Hepatic stellate cell (primary cell): ENCODE measurements at regions not wholly inside any gene's neighbourhood (a gene's known extent, or its start where the extent isn't known, plus 50 kb on each side); places are given as distances from the start of the nearest gene placed in this dataset.

ENCODE experiments used
- DNase-seq: peaks from one replicate; pipeline ENCODE4 v3.0.0; 2011; ENCODE audit warnings: low spot score

DNA sequence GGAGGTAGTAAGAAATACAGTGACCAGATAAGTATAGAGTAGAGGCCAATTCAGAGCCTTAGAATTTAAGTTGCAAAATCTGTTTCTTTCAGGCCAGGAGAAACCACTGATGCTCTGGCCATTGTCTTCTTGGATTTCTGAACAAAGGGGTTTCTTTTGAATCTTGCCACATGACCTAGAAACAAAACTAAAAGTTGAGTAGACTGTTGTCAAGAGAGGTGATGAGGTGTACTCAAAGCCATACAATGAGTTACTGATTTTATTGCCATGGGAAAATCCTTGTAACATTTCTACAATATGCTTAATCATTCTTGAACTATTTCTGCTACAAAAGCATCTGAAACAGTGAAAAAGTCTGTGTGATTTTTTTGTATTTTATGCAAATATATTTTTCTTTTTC is 881.3 kb downstream of the CDH11 start:
- DNase-seq = no peak

DNA sequence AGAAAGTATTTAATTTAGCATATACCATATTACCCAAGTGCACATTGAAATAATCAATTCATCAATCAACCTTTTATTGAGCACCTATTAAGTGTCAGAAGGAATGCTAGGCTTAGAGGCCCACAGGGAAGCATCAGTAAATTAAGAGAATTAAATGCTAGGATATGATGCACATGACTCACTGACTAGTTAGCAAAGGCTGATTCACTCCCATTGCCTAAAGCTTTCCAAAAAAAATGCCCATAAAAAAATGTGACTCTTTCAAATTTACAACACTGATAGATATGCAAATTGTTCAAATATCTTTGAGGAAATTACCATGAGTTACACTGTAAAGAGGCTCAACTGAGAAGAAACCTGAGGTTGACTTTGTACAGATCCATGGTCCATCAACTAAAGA is 883.3 kb downstream of the CDH11 start:
- peak; percentile 16 for DNase-seq

DNA sequence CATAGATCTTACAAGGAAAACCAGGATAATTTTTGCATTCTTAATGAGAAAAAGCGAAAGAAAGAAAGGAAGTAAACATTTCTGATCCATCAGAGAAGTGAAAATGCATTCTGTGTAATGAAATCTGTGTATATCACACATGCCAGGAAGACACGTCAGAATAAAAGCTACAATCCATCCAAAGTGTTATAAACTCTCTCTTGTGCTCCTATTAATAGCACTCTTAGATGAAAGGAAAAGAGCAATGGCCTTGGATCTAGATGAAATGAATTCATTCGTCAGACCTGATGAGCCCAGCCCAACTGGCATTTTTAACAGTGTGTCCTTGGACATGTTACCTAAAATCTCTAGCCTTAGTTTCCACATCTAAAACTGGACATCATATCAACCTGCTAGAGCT is 885.5 kb downstream of the CDH11 start:
- no peak for DNase-seq

DNA sequence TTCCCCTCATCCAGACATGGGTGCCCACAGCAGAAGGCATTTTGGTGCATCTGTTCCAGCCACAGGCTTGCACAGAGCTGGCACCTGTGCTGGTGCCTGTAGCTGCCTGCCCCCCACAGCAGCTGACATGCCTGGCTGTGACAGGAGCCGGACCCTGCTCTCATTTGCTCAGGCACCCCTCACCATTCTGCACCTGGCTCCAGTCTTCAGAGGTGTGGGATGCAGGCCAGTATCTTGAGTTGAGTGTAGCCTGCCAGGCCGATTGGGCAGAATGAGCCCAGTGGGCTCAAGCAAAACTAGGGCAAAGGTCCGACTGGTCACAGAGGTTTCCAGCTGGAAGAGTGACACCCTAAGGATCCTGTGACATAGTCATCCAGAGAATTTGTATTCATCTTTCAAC is 887.7 kb downstream of the CDH11 start:
- DNase-seq = no peak

DNA sequence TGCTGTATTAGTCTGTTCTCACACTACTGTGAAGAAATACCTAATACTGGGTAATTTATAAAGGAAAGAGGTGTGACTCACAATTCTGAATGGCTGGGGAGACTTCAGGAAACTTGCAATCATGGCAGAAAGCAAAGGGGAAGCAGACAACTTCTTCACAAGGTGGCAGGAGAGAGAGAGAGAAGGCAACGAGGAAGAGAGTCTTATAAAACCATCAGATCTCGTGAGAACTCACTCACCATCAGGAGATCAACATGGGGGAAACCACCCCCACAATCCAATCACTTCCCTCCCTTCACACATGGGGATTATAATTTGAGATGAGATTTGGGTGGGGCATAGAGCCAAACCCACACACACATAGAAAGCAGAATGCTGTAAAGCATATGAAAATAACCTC is 896.2 kb downstream of the CDH11 start:
- DNase-seq = no peak

DNA sequence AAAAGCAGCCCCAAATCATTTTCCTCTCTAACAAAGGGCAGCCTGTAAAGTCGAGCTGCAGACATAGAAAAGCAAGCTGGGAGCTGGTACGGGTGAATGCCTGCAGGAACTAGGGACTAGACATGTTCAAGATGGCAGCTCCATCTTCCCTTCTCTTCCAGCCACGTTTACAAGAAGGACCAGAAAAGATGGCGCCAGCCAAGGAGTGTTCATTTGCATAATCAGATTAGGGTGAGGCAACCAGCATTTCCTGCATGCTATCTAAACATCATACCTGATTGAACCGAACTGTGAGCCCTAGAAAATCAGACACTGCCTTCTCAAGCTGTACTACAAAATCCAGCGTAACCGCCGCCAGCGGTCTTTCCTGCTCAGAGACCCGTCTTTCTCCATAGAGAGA is 896.8 kb downstream of the CDH11 start:
- no peak for DNase-seq

DNA sequence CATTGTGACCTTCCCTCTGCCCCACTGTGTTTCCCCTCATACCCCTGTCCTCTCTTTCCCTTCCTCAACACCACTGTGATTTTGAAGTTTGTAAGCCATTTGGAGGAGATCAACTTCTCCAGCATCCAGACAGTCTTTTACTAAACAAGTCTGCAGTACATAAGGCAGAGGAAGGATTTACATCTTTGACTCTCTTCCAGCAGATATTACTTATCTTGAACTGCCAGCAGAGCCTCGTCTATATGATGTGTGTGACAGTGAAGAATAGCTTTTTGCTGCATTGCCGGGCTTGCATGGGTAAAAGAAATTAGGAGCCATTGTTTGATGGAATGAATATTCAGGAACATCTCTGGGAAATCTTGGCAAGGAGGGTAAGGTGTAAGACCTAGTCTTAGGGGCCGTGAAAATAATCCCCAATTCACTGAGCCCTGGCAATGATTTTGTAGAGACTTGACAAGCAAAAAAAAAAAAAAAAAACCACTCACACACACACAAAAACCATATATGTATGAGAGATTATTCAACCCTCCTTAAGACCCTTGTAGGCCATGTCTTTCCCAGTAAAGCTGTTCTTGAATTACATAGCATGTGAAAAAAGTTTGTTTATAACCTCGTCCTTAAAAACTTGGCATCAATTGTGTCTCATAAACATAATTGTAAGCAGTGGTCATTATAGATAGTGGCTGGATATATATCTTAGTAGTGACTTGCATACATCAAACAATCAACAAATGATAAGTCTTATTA is 903.9 kb downstream of the CDH11 start:
- DNase-seq = no peak

DNA sequence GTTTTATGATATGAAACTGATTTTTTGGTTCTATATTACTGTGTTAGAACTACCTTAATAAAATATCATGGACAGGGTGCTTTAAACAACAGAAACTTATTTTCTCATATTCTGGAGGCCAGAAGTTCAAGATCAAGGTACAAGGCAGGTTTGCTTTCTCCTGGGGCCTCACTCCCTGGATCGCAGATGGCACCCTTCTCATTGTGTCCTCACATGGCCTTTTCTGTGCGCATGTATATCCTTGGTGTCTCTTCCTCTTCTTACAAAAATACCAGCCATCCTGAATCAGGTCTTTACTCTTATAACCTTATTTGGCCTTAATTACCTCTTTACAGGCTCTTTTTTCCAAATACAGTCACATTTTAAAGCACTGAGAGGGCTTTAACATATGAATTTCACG is 906.1 kb downstream of the CDH11 start:
- no peak for DNase-seq

DNA sequence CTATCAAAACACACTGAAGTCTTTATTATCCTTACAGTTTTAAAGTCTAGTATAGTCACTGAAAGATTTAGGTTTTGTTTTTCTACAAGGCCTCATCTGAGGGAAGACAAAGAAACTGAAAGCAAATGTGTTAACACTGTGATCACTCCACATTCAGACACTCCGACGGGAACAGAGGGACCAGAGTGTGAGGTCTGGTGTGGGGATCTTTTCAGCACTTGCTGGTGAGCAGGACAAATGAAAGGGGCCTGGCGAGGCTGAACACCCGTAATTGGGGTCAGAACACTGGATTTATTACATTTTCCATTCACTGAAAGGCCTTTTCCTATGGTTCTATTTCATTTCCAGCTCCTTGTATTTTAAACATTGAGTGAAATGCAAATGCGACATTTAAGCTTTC is 910.5 kb downstream of the CDH11 start:
- DNase-seq = no peak

DNA sequence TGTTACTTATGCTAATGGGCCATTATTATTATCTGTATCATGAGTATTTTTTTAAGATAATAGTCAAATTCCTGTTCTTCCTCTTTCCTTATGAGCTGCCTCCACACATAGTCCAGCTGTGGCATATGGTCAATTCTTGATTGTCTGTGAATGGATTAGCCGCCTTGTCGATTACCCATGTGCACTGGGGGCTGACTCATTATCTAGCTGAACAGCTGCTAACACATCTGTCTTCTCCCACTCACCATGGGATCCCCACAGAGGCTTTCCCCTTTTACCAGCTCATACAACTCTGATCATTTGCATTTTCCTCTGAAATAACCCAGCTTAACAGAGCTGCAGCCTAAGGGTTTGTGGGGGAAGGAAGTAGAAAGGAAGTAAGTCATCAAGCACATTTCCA is 915.0 kb downstream of the CDH11 start:
- DNase-seq = no peak

DNA sequence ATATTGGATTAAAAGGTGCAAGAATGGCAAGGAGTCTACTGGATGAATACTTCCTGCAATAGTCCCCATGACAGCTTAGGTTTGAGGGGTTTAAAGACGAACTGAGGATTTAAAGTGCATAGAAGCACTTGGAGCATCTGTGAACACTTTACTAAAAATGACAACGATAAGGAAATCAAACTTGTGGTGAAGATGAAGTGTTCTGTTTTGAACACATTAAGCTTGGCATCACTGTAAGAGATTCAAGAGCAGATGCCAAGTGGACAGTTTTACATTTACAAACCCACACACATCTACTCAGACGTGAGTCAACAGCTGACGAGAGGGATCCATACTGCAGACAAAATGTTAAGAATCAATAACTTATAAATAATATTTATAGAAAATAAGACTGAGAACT is 918.7 kb downstream of the CDH11 start:
- DNase-seq = no peak

DNA sequence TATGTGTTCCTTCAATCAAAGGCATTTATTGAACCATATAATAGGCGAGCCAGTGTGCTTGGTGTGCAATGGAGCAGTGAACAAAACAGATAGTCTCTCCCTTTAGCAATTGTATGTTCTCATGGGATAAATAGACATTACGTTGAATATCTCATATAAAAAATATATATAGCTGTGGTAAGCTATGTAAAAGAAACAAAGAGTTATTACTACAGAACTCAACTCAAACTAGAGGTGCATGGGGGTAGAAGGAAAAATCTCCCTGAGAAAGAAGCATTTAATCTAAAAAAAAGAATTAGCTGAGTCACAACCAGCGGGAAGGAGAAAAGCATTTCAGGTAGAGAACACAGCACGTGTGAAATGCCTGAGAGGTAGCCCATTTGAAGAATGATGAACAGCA is 919.3 kb downstream of the CDH11 start:
- no peak for DNase-seq

DNA sequence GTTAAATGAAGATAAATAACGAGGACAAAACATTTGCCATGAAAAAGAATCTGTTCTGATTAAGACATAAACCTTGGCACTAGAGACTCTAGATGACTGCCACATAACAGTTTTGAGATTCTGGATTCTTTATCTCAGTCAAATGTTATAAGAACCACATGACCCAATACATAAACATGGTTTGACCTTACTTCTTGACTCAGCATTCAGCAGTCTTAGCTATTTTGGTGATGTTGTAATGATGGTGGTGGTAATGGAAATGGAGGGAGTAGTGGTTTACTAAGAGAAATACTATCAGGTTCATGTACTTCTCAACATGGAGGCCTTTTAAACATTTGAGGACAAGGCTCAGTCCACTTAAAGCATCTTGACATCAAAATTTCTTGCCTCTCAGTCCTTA is 925.4 kb downstream of the CDH11 start:
- DNase-seq = peak; percentile 13

DNA sequence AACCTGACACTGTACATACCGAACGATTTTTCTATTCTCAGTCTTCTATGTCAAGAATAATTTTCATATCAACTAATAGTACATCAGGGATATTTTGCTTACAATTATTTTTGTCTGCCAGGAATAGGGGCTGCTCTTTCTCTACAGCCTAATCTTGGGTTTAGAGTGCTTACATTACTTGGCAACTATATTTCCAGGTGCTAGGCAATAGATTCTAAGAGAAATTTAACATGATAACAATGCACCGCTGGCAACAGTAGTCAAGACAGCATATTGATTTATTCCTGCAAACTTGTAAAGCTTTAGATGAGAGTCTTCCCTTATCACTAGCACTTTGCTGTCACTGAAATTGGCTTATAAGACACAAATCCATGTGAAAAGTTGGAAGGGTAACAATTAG is 935.9 kb downstream of the CDH11 start:
- DNase-seq = no peak

DNA sequence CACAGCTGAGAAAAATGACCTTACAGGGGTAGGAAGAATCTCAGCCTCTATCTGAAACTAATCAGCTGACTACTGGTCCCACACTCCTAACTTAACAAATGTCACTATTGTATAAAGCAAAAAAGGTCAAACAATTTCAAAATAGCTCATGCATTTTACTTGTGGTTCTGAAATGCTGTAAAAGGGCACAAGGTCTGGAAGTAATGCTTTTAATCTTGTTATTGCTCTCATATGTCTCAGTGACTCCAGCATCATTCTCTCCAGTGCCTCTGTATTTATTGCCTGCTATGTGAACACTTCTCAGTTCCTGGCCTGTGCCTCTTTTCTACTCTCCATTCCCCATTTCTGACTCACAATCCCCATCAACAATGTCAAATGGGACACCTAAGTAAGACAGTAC is 937.7 kb downstream of the CDH11 start:
- DNase-seq = no peak

DNA sequence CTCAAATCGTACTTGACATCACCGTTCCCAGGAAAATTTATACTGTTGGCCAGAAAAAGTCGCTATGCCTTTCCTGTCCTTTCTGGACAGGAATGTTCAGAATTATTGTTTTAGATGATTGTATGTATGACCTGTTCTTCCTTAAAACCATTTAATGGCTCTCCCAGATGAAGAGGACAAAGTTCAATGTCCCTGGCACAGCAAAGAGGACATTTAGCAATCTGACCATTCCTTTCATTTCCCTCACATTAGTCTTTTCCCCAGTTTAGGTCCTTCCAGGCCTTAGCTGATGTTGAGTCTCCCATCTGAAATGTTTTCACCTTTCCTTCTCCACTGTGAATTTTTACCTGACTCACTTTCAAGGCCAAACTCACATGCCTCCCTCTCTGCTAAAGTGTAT is 938.9 kb downstream of the CDH11 start:
- no peak for DNase-seq

DNA sequence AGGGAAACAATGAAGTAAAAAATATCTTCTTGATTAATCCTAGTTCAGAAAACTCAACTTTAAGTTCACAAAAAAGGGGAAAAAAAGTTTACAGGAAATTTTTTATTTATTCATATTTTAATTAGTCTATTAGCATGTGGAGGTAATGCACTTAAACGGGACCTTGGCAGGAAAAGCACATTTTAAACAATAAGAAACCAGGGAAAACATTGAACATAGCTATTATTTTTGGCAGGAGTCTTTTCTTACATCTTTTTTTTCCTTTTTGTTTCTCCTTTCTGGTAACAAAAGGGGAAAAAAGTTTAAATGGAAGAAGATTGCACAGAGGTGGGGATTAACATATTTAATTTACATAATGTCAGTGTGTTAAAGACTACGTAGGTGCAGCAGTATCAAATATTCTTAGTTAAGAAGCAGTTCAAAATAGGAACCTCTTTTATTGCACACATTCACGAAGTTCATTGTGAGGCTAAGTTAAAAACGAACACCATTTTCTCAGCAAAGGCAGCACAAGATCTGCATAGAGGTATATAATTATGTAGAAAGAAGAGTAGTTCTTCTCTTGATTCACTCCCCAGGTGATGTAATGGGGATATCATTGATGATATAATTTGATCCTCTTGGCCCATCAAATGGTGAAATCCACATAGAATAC is 940.5 kb downstream of the CDH11 start:
- no peak for DNase-seq

DNA sequence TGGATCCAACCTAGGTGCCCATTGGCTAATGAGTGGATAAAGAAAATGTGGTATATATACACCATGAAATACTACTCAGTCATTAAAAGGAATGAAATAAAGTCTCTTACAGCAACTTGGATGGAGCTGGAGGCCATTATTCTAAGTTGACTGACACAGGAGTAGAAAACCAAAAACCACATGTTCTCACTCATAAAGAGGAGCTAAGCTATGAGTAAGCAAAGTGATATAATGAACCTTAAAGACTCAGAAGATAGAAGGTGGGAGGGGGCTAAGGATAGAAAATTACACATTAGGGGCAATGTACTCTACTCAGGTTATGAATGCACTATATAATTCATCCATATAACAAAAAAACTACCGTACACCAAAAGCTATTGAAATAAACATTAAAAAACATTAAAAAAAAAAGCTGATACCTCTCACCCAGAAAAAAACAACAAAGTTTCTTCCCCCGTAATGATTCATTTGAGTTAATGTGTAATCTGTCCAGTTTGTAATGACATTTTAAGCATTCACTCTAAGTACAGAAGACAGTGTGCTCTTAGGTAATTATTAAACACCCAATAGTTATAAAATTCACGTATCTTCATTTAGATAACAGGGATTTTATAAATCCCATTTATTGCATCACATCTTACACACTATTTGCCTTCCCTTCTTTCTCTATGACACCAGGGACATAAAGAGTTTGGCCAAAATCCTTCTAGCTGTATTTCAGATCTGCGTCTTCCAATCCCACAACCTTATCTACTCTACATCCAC is 941.5 kb downstream of the CDH11 start:
- DNase-seq = no peak

DNA sequence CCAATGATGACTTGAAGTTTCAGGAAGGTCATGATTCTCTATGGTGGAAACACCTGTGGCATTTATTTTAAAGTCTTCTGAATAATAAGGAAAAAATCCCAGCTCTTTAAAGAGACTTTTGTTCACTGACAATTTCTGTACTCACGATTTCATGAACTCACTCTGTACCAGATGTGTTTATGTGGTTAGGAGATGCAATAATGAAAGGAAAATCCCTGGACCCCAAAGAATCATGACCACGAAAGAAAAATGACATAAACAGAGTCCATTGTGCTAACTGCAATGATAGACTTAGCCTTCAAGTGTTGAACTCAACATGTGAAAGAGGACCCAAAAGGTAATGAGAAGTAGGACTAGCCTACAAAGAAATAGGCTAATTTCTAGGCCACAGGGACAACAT is 947.5 kb downstream of the CDH11 start:
- no peak for DNase-seq

DNA sequence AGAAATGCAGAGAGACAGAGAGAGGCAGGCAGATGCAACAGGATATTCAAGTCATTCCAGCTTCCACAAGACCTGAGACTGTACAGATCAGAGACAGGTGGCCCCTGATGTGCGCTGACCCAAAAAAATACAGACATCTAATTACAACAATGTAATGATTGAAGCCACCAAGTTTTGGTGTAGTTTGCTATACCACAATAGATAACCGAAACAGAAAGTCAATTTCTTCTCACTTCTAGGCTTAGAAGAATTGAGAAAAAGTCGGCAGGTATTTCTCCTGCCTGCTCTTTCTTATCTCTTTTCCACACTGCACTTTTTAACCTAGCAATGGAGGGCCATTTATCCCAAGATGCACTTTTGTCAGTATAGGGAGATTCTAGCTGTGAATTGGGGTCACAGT is 949.2 kb downstream of the CDH11 start:
- no peak for DNase-seq

DNA sequence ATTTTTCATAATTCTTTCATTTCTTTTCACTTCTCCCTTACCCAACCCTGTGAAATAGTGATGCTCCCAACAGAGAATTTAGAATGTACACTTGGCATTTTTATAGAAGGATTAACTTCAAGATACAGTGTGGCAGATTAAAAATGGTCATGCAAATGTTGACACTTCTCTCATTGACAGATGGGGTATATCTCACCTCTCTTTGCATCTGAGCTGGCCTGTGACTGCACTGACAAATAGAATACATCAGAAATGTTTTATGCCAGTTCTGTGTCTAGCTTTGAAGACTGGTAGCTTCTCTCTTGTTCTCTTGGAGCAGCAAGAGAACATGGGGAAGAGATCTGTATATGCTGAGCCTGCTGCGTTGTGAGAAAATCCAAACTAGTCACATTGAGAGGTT is 949.6 kb downstream of the CDH11 start:
- DNase-seq = no peak

DNA sequence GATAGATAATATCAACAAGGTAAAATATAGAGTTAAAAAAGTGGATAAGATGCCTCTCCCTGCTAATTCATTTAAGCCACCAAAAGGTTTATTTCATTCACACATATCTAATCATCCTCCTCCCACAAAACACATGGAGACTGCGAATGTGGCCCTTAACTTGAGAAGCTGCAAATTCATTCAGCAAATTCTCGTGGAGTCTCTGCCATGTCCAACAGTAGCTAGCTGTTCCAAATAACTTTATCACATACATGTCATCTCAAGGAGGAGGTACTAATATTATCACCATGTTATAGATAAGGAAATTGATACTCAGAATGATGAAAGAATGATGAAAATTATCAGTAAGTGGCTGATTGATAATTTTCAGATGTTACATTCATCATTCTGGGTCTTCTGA is 950.2 kb downstream of the CDH11 start:
- no peak for DNase-seq

DNA sequence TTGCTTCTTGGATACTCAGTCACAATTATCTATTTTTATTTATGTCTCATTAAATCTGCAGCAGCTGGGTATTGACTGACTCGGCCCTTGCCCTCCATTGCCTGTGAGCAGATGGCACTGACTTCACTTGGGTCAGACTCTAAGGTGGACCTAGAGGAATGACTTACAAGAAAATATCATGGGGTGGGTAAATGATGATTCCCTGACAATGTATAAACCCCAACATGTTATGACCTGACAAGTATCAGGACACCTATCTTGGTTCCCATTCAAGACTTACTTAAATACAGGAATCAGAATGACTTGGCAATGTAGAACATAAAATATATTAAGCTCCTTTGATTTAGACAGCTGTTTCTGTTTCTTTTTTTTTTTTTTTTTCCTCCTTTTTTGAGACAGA is 953.5 kb downstream of the CDH11 start:
- no peak for DNase-seq
